NCI-H1105 treated with DMSO at 0.1 percent for 48 hours (cell line): ENCODE measurements at regions not wholly inside any gene's neighbourhood (a gene's known extent, or its start where the extent isn't known, plus 50 kb on each side); places are given as distances from the start of the nearest gene placed in this dataset.
"Not testable (repeated sequence)": the region's sequence is repeated elsewhere in the genome, so short reads cannot be mapped to it uniquely, and the experiment has no call there.

ENCODE experiments used
- DNase-seq: peaks from one replicate; lab custom pipeline; 2025; lab: John Stamatoyannopoulos, UW

- DNase-seq = no peak
These were observed 116.0 kb downstream of the BUB3 start for GRCh38 chr10:123270221-123270620.

- DNase-seq = no peak
These were observed 116.6 kb downstream of the BUB3 start for GRCh38 chr10:123270806-123271205.

GRCh38 chr10:123272171-123272570, 118.0 kb downstream of the BUB3 start:
- no peak for DNase-seq

- DNase-seq = peak; percentile 91
These were observed 120.3 kb downstream of the BUB3 start for GRCh38 chr10:123274306-123275135.

- DNase-seq = no peak
These were observed 120.9 kb downstream of the BUB3 start for GRCh38 chr10:123275136-123275564.

- DNase-seq = no peak
These were observed 124.2 kb downstream of the BUB3 start for GRCh38 chr10:123278445-123278844.

GRCh38 chr10:123283371-123283770, 129.2 kb downstream of the BUB3 start:
- not testable (repeated sequence) for DNase-seq

GRCh38 chr10:123284022-123284421, 129.8 kb downstream of the BUB3 start:
- peak; percentile 44 for DNase-seq

GRCh38 chr10:123287594-123288247, 133.5 kb downstream of the BUB3 start:
- DNase-seq = no peak

GRCh38 chr10:123289432-123289831, 135.2 kb downstream of the BUB3 start:
- DNase-seq = no peak

GRCh38 chr10:123294109-123294508, 139.9 kb downstream of the BUB3 start:
- no peak for DNase-seq

GRCh38 chr10:123294886-123295285, 140.7 kb downstream of the BUB3 start:
- no peak for DNase-seq

- no peak for DNase-seq
These were observed 141.4 kb downstream of the BUB3 start for GRCh38 chr10:123295644-123296043.

- DNase-seq = no peak
These were observed 143.0 kb downstream of the BUB3 start for GRCh38 chr10:123297175-123297574.

GRCh38 chr10:123298583-123298982, 144.4 kb downstream of the BUB3 start:
- no peak for DNase-seq

GRCh38 chr10:123299598-123299997, 145.4 kb downstream of the BUB3 start:
- no peak for DNase-seq

- DNase-seq = no peak
These were observed 147.1 kb downstream of the BUB3 start for GRCh38 chr10:123301077-123301857.

GRCh38 chr10:123303581-123304337, 149.6 kb downstream of the BUB3 start:
- DNase-seq = no peak

GRCh38 chr10:123305671-123306070, 151.5 kb downstream of the BUB3 start:
- DNase-seq = no peak

- no peak for DNase-seq
These were observed 152.1 kb downstream of the BUB3 start for GRCh38 chr10:123306290-123306689.

- no peak for DNase-seq
These were observed 155.5 kb downstream of the BUB3 start for GRCh38 chr10:123309731-123310130.

GRCh38 chr10:123316776-123317175, 162.6 kb downstream of the BUB3 start:
- DNase-seq = no peak
